RWPE1 (cell line): ENCODE measurements at regions not wholly inside any gene's neighbourhood (a gene's known extent, or its start where the extent isn't known, plus 50 kb on each side); places are given as distances from the start of the nearest gene placed in this dataset.

Experiments
- CTCF ChIA-PET: fragments of 350-600 bp; sonication (Branson Sonifier 250); formaldehyde crosslinking; extraction: SDS; loops from one replicate; lab custom pipeline; 2021; lab: Yijun Ruan, JAX
- POLR2A ChIA-PET: fragments of 400-600 bp; formaldehyde crosslinking; extraction: SDS; loops from one replicate; lab custom pipeline; 2020; ENCODE audit warnings: antibody characterized with exemption; ENCODE audit not compliant: low non-redundant PET; lab: Yijun Ruan, JAX
- DNase-seq: peaks from one replicate; pipeline ENCODE4 v3.0.0; 2012; ENCODE audit warnings: low spot score
- H3K27ac ChIP-seq: fragments of 450-650 bp; 2 replicates; pipeline ENCODE4 v1.5.1; 2017
- TF ChIP-seq, protein P1 (sequence below): fragments of 450-650 bp; conservative IDR thresholded peaks from 2 replicates; pipeline ENCODE4 v1.5.1; 2017; ENCODE audit warnings: low read depth, mild to moderate bottlenecking

DNA sequence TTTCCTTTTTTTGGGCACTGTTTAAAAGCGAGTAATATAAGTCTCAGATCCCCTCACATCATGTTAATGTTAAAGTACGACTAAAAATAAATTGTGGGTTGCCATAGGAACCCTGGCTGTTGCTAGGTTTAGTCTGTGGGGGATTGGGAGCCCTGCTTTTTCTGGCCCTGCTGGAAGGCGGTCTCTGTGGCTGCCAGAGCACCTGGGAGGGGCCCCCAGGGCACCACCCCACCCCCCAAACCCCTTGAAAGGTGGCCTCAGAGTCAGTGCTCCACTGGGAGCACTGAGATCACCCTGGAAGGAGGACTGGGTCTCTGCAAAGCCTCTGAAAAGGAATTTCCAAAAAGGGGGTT is 66.2 kb upstream of the NEURL1B start:
- CTCF ChIA-PET: no interaction called here
- no peak for DNase-seq
- TF ChIP-seq, protein P1, sequence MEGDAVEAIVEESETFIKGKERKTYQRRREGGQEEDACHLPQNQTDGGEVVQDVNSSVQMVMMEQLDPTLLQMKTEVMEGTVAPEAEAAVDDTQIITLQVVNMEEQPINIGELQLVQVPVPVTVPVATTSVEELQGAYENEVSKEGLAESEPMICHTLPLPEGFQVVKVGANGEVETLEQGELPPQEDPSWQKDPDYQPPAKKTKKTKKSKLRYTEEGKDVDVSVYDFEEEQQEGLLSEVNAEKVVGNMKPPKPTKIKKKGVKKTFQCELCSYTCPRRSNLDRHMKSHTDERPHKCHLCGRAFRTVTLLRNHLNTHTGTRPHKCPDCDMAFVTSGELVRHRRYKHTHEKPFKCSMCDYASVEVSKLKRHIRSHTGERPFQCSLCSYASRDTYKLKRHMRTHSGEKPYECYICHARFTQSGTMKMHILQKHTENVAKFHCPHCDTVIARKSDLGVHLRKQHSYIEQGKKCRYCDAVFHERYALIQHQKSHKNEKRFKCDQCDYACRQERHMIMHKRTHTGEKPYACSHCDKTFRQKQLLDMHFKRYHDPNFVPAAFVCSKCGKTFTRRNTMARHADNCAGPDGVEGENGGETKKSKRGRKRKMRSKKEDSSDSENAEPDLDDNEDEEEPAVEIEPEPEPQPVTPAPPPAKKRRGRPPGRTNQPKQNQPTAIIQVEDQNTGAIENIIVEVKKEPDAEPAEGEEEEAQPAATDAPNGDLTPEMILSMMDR: no peak
- POLR2A ChIA-PET: no interaction called here
- no peak overlapping the region for H3K27ac ChIP-seq

DNA sequence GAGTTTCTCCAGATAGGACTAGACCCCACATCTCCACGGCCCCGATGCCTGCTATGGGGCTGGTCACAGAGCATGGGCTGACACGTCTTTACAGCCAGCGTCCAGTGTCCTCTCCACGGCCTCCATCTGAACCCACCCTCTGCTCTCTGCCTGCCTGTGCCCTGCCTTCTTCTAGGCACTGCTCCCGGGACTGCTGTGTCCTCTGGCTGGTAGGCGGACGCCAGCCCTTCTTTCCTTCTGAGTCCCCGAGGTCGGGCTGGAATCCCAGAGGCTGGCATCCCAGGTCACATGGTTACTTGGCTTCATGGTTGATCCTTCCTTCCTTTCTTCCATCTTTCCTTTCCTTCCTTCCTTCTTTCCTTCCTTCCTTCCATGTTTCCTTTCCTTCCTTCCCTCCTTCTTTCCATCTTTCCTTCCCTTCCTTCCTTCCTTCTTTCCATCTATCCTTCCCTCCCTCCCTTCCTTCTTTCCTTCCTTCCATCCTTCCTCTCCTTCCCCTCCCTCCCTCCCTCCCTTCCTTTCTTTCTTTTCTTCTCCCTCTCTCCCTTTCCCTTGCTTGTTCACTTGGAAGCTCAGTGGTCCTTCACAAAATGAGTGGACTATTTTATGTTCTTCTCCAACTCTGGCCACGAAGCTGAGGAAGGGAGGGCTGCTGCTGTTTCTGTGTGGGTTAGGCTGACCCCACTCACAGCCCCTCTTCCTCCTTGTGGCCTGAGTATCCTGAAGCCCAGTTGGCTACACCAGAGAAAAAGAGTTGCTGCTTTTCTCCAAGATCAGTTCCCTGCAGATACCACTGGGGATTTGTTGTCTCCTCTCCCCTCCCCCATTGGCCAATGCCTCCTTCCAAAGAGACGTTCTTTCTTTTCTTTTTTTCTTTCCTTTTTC is 66.8 kb upstream of the NEURL1B start:
- H3K27ac ChIP-seq: no peak overlapping the region
- POLR2A ChIA-PET: no interaction called here
- DNase-seq: no peak
- CTCF ChIA-PET: interaction anchor here (0.8 to 1.0 kb wide), 2 partner anchors 11 to 92 kb away, joined by 4 read pairs; no protein-coding TSS in a partner anchor
- TF ChIP-seq, protein P1: no peak

DNA sequence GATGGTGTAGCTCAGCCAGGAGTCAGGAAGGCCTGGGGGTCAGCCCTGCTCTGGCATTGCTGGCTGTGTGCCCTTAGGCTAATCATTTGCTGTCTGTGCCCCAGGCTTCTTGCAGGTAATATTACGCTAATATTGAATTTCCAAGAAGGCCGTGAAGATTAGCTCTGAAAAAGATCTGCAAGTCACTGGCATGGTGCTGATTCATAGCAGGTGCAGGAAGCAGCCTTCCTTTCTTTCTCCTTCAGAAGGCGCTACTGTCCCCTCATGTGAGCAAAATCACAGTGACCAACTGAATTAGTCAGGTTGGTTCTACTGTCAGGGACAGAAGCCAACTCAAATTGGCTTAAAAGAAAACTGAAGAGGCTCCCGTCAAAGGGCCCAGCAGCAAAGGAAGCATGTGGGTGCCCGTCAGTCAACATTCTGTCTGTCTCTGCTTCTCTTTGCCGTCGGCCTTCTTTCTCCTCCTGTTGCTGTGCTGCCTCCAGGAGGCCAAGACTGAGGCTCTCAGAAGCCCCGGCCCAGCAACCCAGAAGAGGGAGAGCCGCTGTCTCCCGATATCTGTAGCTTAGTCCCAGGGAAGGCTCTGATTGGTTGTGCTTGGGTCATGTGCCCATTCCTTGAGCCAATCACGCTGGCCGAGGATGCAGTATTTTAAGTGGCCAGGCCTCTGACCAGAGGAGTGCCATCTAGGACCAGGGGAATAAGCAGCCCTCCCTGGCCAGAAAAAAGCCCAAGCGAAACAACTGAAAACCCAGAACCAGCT is 67.8 kb upstream of the NEURL1B start:
- CTCF ChIA-PET: interaction anchor here (0.6 to 1.0 kb wide), 3 partner anchors 10 to 492 kb away, joined by 4 read pairs; no protein-coding TSS in a partner anchor
- no peak for DNase-seq
- TF ChIP-seq, protein P1: no peak
- POLR2A ChIA-PET: no interaction called here
- H3K27ac ChIP-seq: no peak overlapping the region

DNA sequence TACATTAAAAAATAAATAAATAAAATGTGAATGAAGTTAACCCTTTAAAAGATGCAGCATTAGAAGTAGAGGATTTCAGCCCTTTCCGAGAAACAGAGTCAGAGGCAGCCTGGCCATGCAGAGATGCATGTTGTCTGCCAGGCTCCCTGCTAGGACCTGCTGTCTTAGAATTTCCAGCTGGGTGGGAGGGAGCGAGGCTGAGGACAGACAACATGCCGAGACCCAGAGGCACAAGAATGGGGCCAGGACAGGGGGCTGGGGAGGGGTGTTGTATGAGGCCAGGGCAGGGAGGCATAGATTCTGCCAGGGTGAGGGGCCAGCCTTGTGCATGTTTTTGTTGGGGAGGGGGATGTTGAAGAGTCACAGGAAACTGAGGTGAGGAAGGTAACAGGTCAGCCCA is 68.6 kb upstream of the NEURL1B start:
- TF ChIP-seq, protein P1: no peak
- ChIA-PET POLR2A (no interaction called here), CTCF (interaction anchor here (0.6 to 1.2 kb wide), 3 partner anchors 25 to 491 kb away, joined by 3 to 5 read pairs (median 4); no protein-coding TSS in a partner anchor)
- H3K27ac ChIP-seq: no peak overlapping the region
- no peak for DNase-seq

DNA sequence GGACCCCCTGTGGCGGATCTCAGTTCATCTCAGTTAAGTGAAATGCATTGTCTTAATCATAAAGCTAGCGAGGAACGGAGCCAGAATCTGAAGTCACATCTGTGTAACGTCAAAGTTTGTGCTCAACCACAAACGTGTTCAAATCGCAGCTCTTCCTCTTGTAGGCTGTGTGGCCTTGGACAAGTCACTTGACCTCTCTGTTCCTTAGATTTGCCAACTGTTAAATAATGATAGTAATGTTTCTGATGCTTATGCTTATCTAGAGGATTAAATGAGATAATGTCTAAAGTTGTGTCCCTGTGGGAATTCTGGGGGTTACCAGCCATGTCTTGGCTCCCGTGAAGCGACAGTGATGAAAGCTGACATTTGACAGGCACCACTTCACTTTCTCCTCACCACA is 69.2 kb upstream of the NEURL1B start:
- ChIA-PET CTCF (interaction anchor here (1.2 kb wide), 1 partner anchor 122 kb away, joined by 3 read pairs; no protein-coding TSS in a partner anchor), POLR2A (no interaction called here)
- TF ChIP-seq, protein P1: no peak
- DNase-seq: no peak
- H3K27ac ChIP-seq: no peak overlapping the region

DNA sequence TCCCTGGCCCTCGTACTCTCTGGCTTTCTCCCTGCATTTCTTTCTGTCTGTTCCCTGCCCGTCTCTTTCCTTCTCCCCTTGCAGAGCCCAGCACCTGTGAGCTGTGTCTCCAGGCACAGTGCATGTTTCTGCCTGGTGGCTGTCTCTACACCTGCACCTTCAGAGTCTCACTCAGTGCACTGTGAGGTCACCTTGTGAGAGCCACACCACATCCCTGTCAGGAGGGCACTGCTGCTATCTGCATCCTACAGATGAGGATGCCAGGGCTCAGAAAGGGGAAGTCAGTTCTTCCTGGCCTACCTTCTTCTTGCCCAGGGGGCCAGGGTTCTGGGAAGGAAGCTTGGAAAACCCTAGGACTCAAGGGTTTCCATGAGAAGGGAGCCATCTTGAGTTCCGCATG is 69.7 kb upstream of the NEURL1B start:
- ChIA-PET POLR2A (no interaction called here), CTCF (interaction anchor here (1.2 kb wide), 1 partner anchor 123 kb away, joined by 3 read pairs; no protein-coding TSS in a partner anchor)
- TF ChIP-seq, protein P1: no peak
- no peak for DNase-seq
- no peak overlapping the region for H3K27ac ChIP-seq
